Type B pancreatic cell (in vitro differentiated cells): ENCODE measurements at regions not wholly inside any gene's neighbourhood (a gene's known extent, or its start where the extent isn't known, plus 50 kb on each side); places are given as distances from the start of the nearest gene placed in this dataset.

ENCODE experiments used
- DNase-seq: peaks from one replicate; pipeline ENCODE4 v3.0.0; 2021; ENCODE audit warnings: mixed read lengths; ENCODE audit not compliant: unreplicated experiment; ENCODE audit errors: extremely low spot score
- H3K27ac Mint-ChIP-seq: 2 replicates; pipeline ENCODE4 v1.8.0; 2021; ENCODE audit warnings: mild to moderate bottlenecking, mixed read lengths
- H3K27me3 Mint-ChIP-seq: 2 replicates; pipeline ENCODE4 v1.8.0; 2021; ENCODE audit warnings: mixed read lengths
- H3K36me3 Mint-ChIP-seq: 2 replicates; pipeline ENCODE4 v1.8.0; 2021; ENCODE audit warnings: mixed read lengths
- H3K4me1 Mint-ChIP-seq: one replicate; pipeline ENCODE4 v1.8.0; 2021; ENCODE audit warnings: mixed read lengths; ENCODE audit not compliant: unreplicated experiment
- H3K4me3 Mint-ChIP-seq: 2 replicates; pipeline ENCODE4 v1.8.0; 2021; ENCODE audit warnings: mild to moderate bottlenecking, mixed read lengths
- H3K9me3 Mint-ChIP-seq: 2 replicates; pipeline ENCODE4 v1.8.0; 2021; ENCODE audit warnings: mixed read lengths
- CTCF ChIP-seq: fragments of 200-600 bp; sonication (generic); conservative IDR thresholded peaks from 2 replicates; pipeline ENCODE4 v1.5.0; 2021; ENCODE audit warnings: antibody characterized with exemption, mild to moderate bottlenecking

GRCh38 chr2:59302683-59303082, 1061.6 kb upstream of the FANCL start:
- DNase-seq: no peak
- Mint-ChIP-seq H3K4me3 (no peak overlapping the region), H3K9me3 (no peaks in the 10 kb centered on the region), H3K27me3 (peaks cover 4% of the 10 kb centered on the region), H3K27ac (no peak overlapping the region), H3K36me3 (no peaks in the 10 kb centered on the region), H3K4me1 (peaks cover 6% of the 10 kb centered on the region)
- TF ChIP-seq CTCF: no peak

GRCh38 chr2:59301466-59302402, 1060.6 kb upstream of the FANCL start:
- no peak for DNase-seq
- Mint-ChIP-seq H3K4me1 (peaks cover 6% of the 10 kb centered on the region), H3K27ac (no peak overlapping the region), H3K9me3 (no peaks in the 10 kb centered on the region), H3K36me3 (no peaks in the 10 kb centered on the region), H3K27me3 (peaks cover 4% of the 10 kb centered on the region), H3K4me3 (no peak overlapping the region)
- TF ChIP-seq CTCF: peak; percentile 75

GRCh38 chr2:59297816-59298215, 1056.7 kb upstream of the FANCL start:
- peak overlapping the region; percentile 24 for H3K27ac Mint-ChIP-seq
- no peaks in the 10 kb centered on the region for H3K36me3 Mint-ChIP-seq
- no peak overlapping the region for H3K4me3 Mint-ChIP-seq
- peaks cover 4% of the 10 kb centered on the region for H3K27me3 Mint-ChIP-seq
- H3K4me1 Mint-ChIP-seq: peaks cover 15% of the 10 kb centered on the region
- no peaks in the 10 kb centered on the region for H3K9me3 Mint-ChIP-seq
- no peak for TF ChIP-seq CTCF
- DNase-seq: no peak

- DNase-seq: no peak
- Mint-ChIP-seq H3K27ac (no peak overlapping the region), H3K27me3 (peaks cover 4% of the 10 kb centered on the region), H3K9me3 (no peaks in the 10 kb centered on the region), H3K4me3 (no peak overlapping the region), H3K36me3 (no peaks in the 10 kb centered on the region), H3K4me1 (peaks cover 15% of the 10 kb centered on the region)
- TF ChIP-seq CTCF: no peak
These were observed 1055.2 kb upstream of the FANCL start for GRCh38 chr2:59296279-59296678.

GRCh38 chr2:59295524-59296162, 1054.5 kb upstream of the FANCL start:
- Mint-ChIP-seq H3K9me3 (no peaks in the 10 kb centered on the region), H3K27me3 (peaks cover 4% of the 10 kb centered on the region), H3K36me3 (no peaks in the 10 kb centered on the region), H3K27ac (no peak overlapping the region), H3K4me3 (no peak overlapping the region), H3K4me1 (peaks cover 15% of the 10 kb centered on the region)
- TF ChIP-seq CTCF: no peak
- no peak for DNase-seq
